ENCODE measurements at regions not wholly inside any gene's neighbourhood (a gene's known extent, or its start where the extent isn't known, plus 50 kb on each side); places are given as distances from the start of the nearest gene placed in this dataset.
A peak's percentile ranks its signal among the peaks of the same experiment; 100 is the strongest.
"Not testable (repeated sequence)": the region's sequence is repeated elsewhere in the genome, so short reads cannot be mapped to it uniquely, and the experiment has no call there.

DNA sequence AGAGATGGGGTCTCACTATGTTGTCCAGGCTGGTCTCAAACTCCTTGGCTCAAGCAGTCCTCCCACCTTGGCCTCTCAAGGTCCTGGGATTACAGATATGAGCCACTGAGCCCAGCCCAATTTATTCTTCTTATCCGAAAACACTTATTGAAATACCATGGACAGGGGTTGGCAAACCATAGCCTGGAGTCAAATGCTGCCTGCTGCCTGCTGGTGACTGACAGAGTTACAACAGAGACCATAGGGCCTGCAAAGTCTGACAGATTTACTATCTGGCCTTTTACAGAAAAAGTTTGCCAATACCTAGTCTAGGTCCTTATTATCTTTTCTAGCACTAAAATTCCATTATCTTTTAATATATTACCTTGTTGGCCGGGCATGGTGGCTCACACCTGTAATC is 87.1 kb upstream of the ZNF281 start:
- DNase-seq: no peak

DNA sequence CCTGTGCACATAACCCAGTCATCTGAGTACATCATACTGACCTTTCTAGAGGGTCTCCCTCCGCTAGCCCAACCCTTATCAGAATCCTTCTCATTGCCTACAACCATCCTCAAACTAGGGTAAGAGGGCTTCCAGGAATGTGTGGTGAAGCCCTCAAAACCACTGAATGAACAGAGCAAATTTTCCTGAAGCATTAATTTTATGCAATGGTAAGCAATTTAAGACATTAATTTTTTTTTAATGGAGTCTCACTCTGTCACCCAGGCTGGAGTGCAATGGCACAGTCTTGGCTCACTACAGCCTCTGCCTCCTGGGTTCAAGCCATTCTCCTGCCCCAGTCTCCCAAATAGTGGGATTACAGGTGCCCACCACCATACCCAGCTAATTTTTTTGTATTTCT is 86.1 kb upstream of the ZNF281 start:
- DNase-seq: no peak

DNA sequence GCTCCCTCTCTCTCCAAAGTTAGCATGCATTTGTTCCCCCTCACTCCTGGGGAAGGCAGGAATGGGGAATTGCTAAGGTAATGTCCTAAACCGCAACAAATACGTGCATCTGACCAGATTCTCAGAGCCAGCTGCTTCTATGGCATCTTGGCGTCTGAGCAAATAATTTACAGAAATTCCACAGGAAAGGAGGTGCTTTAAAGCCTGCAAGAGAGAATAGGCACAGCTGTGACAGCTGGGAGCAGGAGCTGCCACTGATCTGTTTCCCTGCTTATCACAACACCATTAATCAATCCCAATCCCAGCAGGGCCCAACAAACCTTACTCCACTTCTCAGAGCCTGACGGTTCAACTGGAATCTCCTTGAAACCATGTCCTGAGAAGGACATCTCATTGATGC is 83.5 kb upstream of the ZNF281 start:
- no peak for DNase-seq

DNA sequence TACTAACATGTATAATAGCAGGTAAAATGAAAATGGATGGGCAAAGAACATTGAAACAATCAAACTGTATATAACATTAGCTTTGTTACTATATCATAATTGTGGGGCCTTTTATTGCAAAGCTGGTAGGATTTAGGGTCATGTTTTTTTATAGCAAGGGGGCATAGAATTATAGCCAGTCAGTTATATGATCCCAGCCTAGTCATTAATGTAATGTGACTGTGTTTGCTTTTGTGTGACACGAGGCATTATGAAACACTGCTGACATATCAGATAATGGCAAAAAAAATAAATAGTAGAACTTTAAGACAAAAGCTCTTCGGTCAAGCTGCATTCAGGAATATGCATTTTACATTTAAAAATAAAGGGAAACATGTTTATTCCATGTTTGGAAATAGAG is 81.3 kb upstream of the ZNF281 start:
- DNase-seq: no peak

DNA sequence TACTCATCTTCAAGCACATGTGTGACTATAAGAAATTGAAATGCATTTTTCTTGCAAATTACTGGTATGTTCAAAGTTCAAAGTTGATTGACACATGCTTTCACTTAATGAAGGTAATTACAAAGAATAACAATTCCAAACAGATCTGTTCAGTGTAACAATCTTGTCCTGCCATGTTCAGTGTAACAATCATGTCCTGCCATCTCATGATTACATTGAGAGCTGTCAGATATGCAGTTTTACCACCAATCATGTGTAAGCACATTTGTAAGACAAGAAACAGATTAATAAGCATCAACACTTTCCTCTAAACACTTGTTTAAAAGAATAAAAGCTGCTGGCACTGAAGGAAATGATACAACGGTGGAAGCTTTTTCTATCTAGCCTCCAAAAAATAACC is 80.3 kb upstream of the ZNF281 start:
- DNase-seq: no peak

DNA sequence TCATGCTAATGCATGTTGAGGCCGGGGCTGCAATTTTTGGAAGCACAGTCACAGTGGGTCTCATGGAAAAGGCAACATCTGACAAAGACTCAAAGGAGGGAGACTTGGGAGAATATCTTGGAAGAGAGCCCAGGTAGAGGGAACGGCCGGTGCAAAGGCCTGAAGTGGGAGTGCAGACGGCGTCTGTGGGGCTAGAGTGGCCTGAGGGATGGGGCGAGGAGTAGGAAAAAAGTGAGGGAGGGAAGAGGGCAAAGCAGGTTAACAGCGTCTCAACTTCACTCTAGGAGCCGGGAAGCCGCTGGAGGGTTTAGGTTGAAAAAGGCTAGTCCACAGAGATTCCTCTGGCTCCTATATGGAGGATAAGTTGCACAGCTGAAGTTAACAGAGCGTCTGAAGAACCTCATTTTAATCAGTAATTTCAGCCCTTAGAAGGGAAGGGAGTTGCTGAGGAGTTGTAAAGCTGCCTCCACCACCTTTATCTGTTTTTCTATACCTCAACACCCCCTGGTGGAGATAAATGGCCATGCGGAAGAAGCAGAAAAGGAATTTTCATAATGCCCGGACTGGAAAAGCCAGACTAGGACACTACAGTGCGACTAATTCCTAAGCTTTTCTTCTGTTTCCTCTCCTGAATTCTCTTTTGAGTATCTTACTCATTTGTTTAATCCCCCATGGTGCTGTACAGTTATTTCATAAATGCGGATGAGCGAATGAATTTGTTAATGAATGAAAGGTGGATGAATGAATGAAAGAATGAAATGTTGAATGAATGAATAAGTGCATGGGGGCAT is 78.7 kb upstream of the ZNF281 start:
- peak; percentile 63 for DNase-seq

DNA sequence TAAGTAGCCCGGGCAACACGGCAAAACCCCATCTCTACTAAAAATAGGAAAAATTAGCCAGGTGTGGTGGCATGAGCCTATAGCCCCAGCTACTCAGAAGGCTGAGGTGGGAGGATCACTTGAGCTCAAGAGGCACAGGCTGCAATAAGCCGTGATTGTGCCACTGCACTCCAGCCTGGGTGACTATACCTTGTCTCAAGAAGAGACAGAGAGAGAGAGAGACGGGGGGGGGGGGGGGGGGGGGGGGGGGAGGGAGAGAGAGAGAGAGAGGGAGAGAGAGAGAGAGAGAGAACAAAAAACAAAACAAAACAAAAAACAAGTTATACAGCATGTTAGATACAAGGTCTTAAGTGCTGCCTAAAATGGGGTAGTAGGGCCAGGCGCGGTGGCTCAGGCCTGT is 77.8 kb upstream of the ZNF281 start:
- DNase-seq: no peak

DNA sequence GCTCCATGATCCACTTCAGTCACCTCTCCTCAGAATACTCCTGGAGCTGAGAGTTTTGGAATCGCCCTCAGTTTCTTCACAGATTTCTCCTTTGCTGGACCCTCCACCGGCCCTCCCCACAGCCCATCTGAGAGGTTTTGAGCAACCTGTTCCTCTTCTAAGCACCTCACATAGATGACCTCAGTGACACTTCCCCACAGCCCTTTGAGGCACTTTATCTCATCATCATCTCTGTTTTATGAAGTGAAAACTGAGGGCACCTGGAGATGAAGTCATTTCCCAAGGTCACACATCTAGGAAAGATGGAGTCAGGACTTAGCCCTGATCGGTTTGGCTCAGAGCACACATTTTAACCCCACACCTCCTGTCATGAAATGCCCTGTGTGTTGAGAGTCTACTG is 76.8 kb upstream of the ZNF281 start:
- no peak for DNase-seq

DNA sequence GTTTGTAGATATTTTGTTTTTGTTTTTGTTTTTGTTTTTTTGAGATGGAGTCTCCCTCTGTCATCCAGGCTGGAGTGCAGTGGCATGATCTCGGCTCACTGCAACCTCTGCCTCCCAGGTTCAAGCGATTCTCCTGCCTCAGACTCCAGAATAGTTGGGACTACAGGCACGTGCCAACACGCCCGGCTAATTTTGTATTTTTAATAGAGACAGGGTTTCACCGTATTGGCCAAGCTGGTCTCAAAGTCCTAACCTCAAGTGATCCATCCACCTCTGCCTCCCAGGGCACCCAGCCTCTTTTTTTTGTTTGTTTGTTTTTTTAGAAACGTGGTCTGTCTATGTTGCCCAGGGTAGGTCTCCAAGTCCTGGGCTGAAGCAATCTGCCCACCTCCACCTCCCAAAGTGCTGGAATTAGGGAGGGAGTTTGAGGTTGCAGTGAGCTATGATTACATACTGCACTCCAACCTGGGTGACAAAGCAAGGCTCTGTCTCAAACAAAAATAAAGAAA is 74.7 kb upstream of the ZNF281 start:
- DNase-seq: not testable (repeated sequence)

DNA sequence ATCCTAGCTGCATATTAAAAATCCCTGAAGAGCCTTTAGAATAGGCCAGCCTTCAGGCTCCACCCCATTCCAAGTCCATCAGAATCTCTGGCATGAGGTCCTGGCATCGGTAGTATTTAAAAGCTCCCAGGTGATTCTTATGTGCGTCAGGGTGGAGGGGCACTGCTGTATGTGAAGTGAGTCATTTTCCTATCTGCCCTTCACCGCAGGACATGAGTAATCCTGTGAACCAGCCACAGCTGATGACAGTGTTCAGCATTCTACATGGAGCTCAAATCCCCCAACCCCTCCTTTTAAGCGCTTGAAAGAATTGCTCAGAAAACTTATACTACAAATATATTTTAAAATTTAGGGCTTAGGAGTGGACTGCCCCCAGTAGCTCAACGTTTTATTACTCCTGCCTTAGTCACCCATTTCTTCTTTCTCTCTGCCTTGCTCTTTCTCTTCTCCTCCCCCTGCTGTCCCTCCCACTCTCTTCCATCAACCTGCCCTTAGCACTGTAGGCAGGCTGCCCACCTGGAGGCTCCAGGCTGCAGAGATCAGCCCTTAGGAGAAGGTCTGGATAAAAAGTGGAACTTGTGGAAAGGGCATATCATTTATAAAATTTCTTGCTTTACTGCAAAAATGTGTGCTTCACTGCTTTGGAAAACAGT is 73.8 kb upstream of the ZNF281 start:
- DNase-seq: no peak

DNA sequence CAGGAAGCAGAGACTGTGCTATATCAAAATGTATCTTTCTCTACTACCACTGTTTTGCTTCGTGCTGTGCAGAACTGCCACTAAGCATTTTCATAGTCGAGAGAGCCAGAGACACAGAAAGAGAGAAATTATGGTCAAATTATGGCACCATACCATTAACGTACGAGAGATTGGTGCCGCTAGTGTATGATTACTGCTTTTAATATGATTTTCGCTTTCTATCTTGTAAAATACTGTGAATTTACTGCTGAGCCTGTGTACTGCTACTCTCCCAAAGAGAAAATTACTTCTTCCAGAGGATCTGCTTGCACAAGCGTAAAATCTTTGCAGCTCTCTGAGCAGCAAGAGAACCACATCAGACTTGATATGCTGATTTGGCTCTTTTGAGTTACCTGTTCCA is 71.1 kb upstream of the ZNF281 start:
- DNase-seq: no peak

DNA sequence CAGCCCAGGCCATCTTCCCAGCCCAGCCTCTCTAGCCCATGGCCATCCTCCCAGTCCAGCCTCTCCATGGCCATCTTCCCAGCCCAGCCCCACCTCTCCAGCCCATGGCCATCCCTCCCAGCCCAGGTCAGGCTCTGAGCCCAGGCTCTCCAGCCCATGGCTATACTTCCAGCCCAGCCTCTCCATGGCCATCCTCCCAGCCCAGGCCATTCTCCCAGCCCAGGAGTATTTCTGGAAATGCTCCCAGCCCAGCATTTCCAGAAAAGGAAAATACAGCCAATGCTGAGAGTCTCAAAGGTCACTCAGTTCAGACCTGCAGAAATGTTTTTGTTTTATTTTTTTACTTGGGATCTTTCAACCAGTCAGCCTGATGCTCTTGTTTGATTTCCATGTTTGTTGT is 70.0 kb upstream of the ZNF281 start:
- DNase-seq: no peak

DNA sequence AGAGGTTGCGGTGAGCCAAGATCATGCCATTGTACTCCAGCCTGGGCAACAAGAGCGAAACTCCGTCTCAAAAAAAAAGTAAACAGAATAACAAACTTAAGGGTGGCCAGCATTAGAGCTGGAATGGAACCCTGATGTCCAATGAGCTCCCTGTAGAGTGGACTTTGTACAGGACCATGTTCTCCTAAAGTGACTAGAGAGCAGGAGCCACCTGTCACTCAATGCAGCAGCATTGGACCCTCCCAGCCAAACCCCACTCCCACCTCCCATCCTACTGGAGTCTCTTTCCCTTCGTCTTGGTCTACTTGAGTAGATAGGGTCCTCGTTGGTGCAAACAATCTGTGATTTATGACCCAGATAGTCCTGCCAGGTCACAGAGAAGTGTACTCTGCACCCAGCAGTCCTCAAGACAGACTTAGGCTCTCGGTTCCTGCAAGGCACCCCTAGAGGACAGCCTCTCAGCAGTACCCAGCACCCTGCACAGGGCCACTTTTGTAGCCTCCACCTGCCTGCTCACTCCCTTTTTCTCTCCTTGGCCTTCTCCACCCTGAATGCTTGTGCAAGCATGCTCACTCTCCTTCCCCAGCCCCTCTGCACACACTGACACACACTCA is 69.2 kb upstream of the ZNF281 start:
- no peak for DNase-seq

DNA sequence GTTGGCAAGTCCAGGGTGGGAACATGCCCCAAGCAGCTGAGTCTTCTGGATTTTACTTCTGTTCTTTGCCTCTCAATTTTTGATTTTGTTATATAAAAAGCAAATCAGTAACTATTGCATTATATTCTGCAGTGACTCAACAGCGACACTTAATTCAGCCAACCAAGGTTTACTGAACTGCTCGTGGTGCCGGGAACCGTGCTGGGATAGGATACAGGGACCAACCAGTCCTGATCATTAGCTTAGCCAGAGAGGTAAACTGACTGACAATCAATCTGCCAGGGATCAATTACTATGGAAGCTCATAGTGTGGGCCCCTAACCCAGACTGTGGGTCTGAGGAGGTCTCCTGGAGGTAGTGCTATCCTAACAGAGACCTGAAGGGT is 68.4 kb upstream of the ZNF281 start:
- no peak for DNase-seq

DNA sequence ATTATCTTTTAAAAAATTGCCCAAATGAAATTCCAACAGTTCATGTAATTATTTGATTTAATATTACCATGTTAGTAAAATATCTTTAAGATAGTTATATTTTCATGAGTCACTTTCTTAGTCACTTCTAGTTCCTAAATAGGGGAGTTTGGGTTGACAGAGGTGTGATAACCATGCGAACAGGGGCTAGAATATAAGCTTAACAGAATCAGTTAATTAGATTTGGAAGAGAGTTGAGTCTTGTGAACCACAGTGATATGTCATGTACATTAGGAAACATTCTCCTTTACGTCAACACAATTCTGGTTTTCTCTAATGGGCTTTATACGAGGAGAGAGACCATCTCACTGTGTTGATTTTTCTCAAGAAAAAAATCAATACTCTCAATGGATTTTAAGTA is 64.8 kb upstream of the ZNF281 start:
- DNase-seq: no peak

DNA sequence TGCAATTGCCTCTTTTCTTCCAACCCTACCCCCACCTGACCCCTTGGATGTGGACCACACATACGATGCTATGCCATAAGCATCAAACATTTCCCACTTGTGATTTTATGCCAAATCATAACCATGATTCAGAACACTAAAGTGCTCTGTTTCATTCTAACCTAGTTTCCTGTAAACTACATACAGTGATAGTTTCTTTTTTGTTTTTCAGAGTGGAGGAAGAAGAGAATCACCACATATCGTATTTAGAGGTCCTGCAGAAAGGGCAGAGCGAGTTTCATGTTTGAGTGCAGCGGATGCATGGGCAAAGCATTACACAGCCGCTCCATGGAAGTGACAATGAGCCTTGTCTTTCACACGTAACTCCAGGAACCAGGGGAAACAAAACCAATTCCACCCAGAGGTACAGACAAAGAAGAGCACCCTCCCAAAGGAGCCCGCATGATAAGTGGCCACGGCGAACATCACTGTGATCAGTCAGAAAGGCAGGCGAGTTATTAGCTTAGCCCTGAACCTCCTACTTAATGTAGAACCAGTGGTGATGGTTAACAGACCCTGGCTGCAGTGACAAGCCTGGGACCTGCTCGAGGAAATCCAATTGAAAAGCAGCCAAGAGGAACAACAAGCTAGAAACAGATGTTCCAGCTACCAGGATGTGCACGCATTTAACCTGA is 64.0 kb upstream of the ZNF281 start:
- DNase-seq: no peak

DNA sequence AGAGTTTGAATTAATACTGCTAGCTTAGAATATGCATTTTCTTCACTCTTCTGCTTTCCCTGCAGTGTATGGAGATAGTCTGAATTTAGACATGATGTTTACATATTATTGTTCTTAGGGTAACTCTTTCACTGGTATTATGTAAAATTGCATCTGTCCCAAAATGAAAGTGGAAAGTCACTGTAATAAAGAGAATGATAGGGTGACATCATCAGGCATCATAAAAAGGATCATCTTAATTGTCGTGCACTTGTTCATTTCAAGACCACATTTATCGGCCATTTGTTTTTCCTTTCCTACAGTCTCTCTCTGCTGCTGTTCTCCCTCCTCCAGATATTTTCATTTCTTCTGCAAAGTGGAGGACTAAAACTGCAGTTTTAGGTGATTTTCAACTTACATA is 61.9 kb upstream of the ZNF281 start:
- no peak for DNase-seq

DNA sequence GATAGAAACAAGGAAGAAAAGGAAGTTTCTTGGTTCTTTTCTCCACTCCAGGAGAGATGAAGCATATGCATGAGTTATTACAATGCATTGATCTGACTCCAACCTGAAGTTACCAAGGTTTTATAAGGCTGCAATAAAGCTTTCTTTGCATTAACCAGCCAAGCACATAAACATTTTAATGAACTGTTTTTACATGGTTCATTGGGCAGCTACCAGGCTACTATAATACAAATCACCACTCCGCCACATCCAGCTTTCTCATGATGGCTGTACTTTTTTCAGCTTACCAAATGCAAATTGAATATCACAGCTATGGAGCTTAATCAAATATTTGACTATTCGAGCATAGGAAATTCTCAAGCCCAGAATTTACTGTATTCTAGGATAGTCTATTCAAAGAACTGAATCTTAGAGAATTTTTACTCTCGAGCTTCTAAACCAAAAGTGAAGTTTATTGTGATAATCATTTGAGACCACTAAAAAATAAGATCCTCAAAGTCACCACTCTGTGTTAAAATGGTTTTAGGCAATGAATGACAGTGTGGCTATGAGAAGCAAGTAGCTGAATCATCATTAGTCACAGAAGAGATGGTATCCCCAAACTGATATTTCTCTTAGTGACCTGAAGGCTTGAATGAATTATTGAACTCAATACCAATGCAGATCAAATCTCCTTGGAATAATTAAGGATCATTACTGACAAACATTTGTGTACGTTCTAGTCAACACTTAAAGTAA is 58.6 kb upstream of the ZNF281 start:
- no peak for DNase-seq

DNA sequence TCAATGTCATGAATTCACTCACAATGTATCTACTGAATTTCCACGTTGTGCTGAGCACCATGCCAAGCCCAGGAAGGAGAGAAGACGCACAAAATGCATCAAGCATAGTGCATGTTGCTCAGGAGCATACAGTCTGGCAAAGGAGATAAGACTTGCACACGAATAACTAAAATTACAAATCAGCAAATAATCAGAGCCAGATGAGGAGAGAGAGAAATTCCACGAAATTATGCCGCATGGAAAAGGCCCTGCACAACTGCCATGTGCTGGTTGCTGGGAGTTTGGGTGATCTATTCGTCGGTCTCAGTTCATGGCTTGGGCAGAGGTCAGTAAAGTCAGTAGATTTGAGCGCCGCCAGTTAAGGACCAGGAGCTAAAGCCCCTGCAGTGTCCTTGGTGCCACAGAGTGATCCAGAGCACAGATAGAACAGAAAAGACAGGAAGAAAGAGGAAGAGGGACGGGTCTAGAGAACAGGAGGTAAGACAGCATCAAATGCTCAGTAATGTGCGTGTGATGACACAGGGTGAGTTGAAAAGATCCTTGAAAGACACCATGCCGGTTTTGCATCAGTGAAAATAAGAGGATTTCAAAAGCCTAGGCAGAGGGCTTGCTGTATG is 55.1 kb upstream of the ZNF281 start:
- DNase-seq: no peak

Measured in NCI-H146 (cell line).